ENCODE measurements at regions not wholly inside any gene's neighbourhood (a gene's known extent, or its start where the extent isn't known, plus 50 kb on each side); places are given as distances from the start of the nearest gene placed in this dataset.

- DNase-seq (ENCODE audit: extremely low read depth, insufficient read length): no peak
- H3K36me3 ChIP-seq (ENCODE audit: control insufficient read depth, insufficient read depth, low read length): no peaks in the 10 kb centered on the region
- no peaks in the 10 kb centered on the region; the same call in 1 of the 2 replicates for H3K27me3 ChIP-seq (replicated peaks; ENCODE audit: control insufficient read depth, insufficient read depth, low read length)
- H3K4me3 ChIP-seq (replicated peaks; ENCODE audit: low read depth, low read length): no peak overlapping the region
- TF ChIP-seq CTCF (IDR thresholded peaks at IDR 0.05; ENCODE audit: insufficient read depth, low read length, poor library complexity, severe bottlenecking): no peak
Observed at GRCh38 chrX:20506739-20507138, 240.0 kb upstream of the RPS6KA3 start.

- no peak for DNase-seq (ENCODE audit: extremely low read depth, insufficient read length)
- Histone ChIP-seq H3K27me3 (replicated peaks; ENCODE audit: control insufficient read depth, insufficient read depth, low read length) (no peaks in the 10 kb centered on the region), H3K36me3 (ENCODE audit: control insufficient read depth, insufficient read depth, low read length) (no peaks in the 10 kb centered on the region), H3K4me3 (replicated peaks; ENCODE audit: low read depth, low read length) (no peak overlapping the region)
- no peak for TF ChIP-seq CTCF (IDR thresholded peaks at IDR 0.05; ENCODE audit: insufficient read depth, low read length, poor library complexity, severe bottlenecking)
Observed at GRCh38 chrX:20500949-20501348, 234.2 kb upstream of the RPS6KA3 start.

- Histone ChIP-seq H3K36me3 (ENCODE audit: control insufficient read depth, insufficient read depth, low read length) (no peaks in the 10 kb centered on the region), H3K4me3 (replicated peaks; ENCODE audit: low read depth, low read length) (no peak overlapping the region), H3K27me3 (replicated peaks; ENCODE audit: control insufficient read depth, insufficient read depth, low read length) (no peaks in the 10 kb centered on the region)
- no peak for DNase-seq (ENCODE audit: extremely low read depth, insufficient read length)
- no peak for TF ChIP-seq CTCF (IDR thresholded peaks at IDR 0.05; ENCODE audit: insufficient read depth, low read length, poor library complexity, severe bottlenecking)
Observed at GRCh38 chrX:20500171-20500865, 233.6 kb upstream of the RPS6KA3 start.

DNA sequence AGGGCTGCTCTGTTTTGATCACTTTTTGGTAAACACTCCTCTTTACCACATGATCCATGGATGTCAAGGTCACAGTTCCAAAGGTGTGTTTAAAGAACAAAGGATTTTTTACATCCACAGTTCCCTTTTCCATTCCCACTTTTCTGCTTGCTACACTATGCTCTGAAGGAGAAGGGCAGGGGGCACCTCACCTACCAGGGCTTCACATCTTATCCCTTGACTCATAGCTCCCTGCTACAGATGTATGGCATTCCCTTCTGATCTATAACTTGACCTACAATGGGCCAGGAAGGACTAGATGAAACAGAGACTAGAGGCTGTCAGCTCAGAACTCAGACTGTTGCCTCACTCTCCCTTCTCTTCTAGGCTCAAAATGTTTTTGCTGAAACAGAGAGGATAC is 233.1 kb upstream of the RPS6KA3 start:
- no peak for DNase-seq (ENCODE audit: extremely low read depth, insufficient read length)
- Histone ChIP-seq H3K27me3 (replicated peaks; ENCODE audit: control insufficient read depth, insufficient read depth, low read length) (no peaks in the 10 kb centered on the region), H3K36me3 (ENCODE audit: control insufficient read depth, insufficient read depth, low read length) (no peaks in the 10 kb centered on the region), H3K4me3 (replicated peaks; ENCODE audit: low read depth, low read length) (no peak overlapping the region)
- no peak for TF ChIP-seq CTCF (IDR thresholded peaks at IDR 0.05; ENCODE audit: insufficient read depth, low read length, poor library complexity, severe bottlenecking)

- DNase-seq (ENCODE audit: extremely low read depth, insufficient read length): no peak
Observed at GRCh38 chrX:20498851-20499635, 232.3 kb upstream of the RPS6KA3 start.

More at GRCh38 chrX:20498851-20499635, 232.3 kb upstream of the RPS6KA3 start:
- no peaks in the 10 kb centered on the region for H3K36me3 ChIP-seq (ENCODE audit: control insufficient read depth, insufficient read depth, low read length)
- no peak overlapping the region for H3K4me3 ChIP-seq (replicated peaks; ENCODE audit: low read depth, low read length)
- TF ChIP-seq CTCF (IDR thresholded peaks at IDR 0.05; ENCODE audit: insufficient read depth, low read length, poor library complexity, severe bottlenecking): no peak
- no peaks in the 10 kb centered on the region for H3K27me3 ChIP-seq (replicated peaks; ENCODE audit: control insufficient read depth, insufficient read depth, low read length)
